HepG2 (cell line): ENCODE measurements at regions not wholly inside any gene's neighbourhood (a gene's known extent, or its start where the extent isn't known, plus 50 kb on each side); places are given as distances from the start of the nearest gene placed in this dataset.
"Not testable (repeated sequence)": the region's sequence is repeated elsewhere in the genome, so short reads cannot be mapped to it uniquely, and the experiment has no call there.

Experiments
- ATAC-seq: fragments of 200-7000 bp; cut with Tn5 transposase; 3 replicates; pipeline ENCODE4 v1.9.1; 2020; ENCODE audit warnings: mild to moderate bottlenecking, moderate library complexity
- BruUV-seq: library from RNA; stranded (reverse); fragments of 400-500 nt; replicated peaks from 2 replicates; lab custom pipeline; 2021; lab: Mats Ljungman, UMichigan
- CTCF ChIA-PET: fragments of 300-600 bp; formaldehyde crosslinking; extraction: SDS; loops from one replicate; lab custom pipeline; 2021; ENCODE audit warnings: low total read pairs, inconsistent platforms, low intra/inter-chr PET ratio; lab: Yijun Ruan, JAX
- POLR2A ChIA-PET: fragments of 350-600 bp; sonication (Branson Sonifier 250); formaldehyde crosslinking; loops from one replicate; lab custom pipeline; 2020; ENCODE audit warnings: antibody characterized with exemption, inconsistent platforms; lab: Yijun Ruan, JAX
- DNase-seq: peaks from one replicate; pipeline ENCODE4 v3.0.0-alpha.2; 2015; ENCODE audit warnings: low spot score
- FAIRE-seq: peaks from 3 replicates; lab custom pipeline; 2011; peaks lifted over from hg19 to GRCh38; lab: Jason Lieb, UNC
- H2AFZ ChIP-seq: one replicate; pipeline ENCODE4 v1.6.1; 2011; ENCODE audit warnings: low read length, inconsistent platforms
- H3K27ac ChIP-seq: fragments of 300-600 bp; 3 replicates; pipeline ENCODE4 v1.8.0; 2011; ENCODE audit warnings: mixed run types, mild to moderate bottlenecking, mixed read lengths, low read length, inconsistent platforms; ENCODE audit not compliant: insufficient read depth; ENCODE audit errors: extremely low read length
- H3K27me3 ChIP-seq, 2 experiments: fragments of 200-600 bp in 1 of 2; 2 replicates in 1 of 2; 3 replicates in 1 of 2; pipeline versions ENCODE4 v1.6.0 to v1.8.0; 2011; ENCODE audit warnings: low read length in 2 of 2, mild to moderate bottlenecking in 2 of 2, moderate library complexity in 2 of 2, inconsistent platforms in 1 of 2; ENCODE audit not compliant: insufficient read depth in 2 of 2, control insufficient read depth in 1 of 2
- H3K36me3 ChIP-seq, 2 experiments: fragments of 200-600 bp in 1 of 2; replicated peaks in 1 of 2; 2 replicates in 1 of 2; 3 replicates in 1 of 2; pipeline versions ENCODE4 v1.5.1 to v1.8.0; 2011; ENCODE audit warnings: low read length in 2 of 2, inconsistent platforms in 1 of 2; ENCODE audit not compliant: insufficient read depth in 2 of 2, control insufficient read depth in 1 of 2
- H3K4me1 ChIP-seq: 2 replicates; pipeline ENCODE4 v1.5.1; 2012; ENCODE audit warnings: low read length, inconsistent platforms; ENCODE audit not compliant: insufficient read depth
- H3K4me2 ChIP-seq: 2 replicates; pipeline ENCODE4 v1.6.0; 2011; ENCODE audit warnings: low read depth, low read length, inconsistent platforms
- H3K4me3 ChIP-seq, 3 experiments: fragments of 200-600 bp in 1 of 3; sonication (generic), shearing (Covaris generic) in 1 of 3; replicated peaks in 1 of 3; 2 replicates each; pipeline ENCODE4 v1.5.1; 2011 to 2016; ENCODE audit warnings: low read length in 3 of 3, inconsistent platforms in 2 of 3, low read depth in 2 of 3, mild to moderate bottlenecking in 2 of 3, control low read depth in 1 of 3, mixed read lengths in 1 of 3; ENCODE audit not compliant: insufficient read depth in 1 of 3
- H3K79me2 ChIP-seq: one replicate; pipeline ENCODE4 v1.6.1; 2011; ENCODE audit warnings: low read length, inconsistent platforms; ENCODE audit not compliant: insufficient read depth
- H3K9ac ChIP-seq: 2 replicates; pipeline ENCODE4 v1.6.0; 2011; ENCODE audit warnings: mild to moderate bottlenecking, low read depth, low read length, inconsistent platforms; ENCODE audit not compliant: insufficient read depth
- H3K9me3 ChIP-seq: 2 replicates; pipeline ENCODE4 v1.5.1; 2012; ENCODE audit warnings: mild to moderate bottlenecking, low read length
- H4K20me1 ChIP-seq: 2 replicates; pipeline ENCODE4 v1.6.0; 2011; ENCODE audit warnings: inconsistent platforms, mild to moderate bottlenecking, low read length, moderate library complexity; ENCODE audit not compliant: insufficient read depth
- KIAA2018 ChIP-seq: sonication (generic); formaldehyde crosslinking; IDR thresholded peaks from 2 replicates; pipeline ENCODE4 v1.5.0; 2020; ENCODE audit warnings: mild to moderate bottlenecking, missing genetic modification reagents, borderline replicate concordance
- PAWR ChIP-seq: sonication (generic); formaldehyde crosslinking; IDR thresholded peaks from 2 replicates; pipeline ENCODE4 v1.4.0; 2020; ENCODE audit warnings: missing genetic modification reagents, mild to moderate bottlenecking, borderline replicate concordance
- ZMYM4 ChIP-seq: sonication (generic); formaldehyde crosslinking; IDR thresholded peaks from 2 replicates; pipeline ENCODE4 v1.8.1; 2023; ENCODE audit warnings: mild to moderate bottlenecking, missing genetic modification reagents
- ZNF335 ChIP-seq: sonication (generic); formaldehyde crosslinking; IDR thresholded peaks from 2 replicates; pipeline ENCODE4 v1.4.0; 2020; ENCODE audit warnings: missing genetic modification reagents
- ZNF891 ChIP-seq: sonication (generic); formaldehyde crosslinking; IDR thresholded peaks from 2 replicates; pipeline ENCODE4 v1.5.0; 2020; ENCODE audit warnings: mild to moderate bottlenecking, missing genetic modification reagents
- ZSCAN12 ChIP-seq: sonication (generic); formaldehyde crosslinking; IDR thresholded peaks from 2 replicates; pipeline ENCODE4 v1.9.0; 2021; ENCODE audit warnings: mild to moderate bottlenecking, missing genetic modification reagents
- WGBS: methylation state at CpG from one replicate; pipeline ENCODE4 v1.1.6; 2017; ENCODE audit warnings: low lambda C conversion rate; 5-methylcytosine and 5-hydroxymethylcytosine counted together
- in situ Hi-C: cut with HindIII; loops from 2 replicates; pipeline ENCODE4 v1.10.0; 2017; ENCODE audit warnings: low pct_unique_long_range_greater_than_20kb; ENCODE audit not compliant: extremely low pct_ligation_motif_present
- intact Hi-C: fragments of 100-400 bp; cut with micrococcal nuclease; formaldehyde crosslinking; loops from one replicate; pipeline ENCODE4 v1.10.0; 2022; ENCODE audit not compliant: unreplicated experiment

GRCh38 chr1:172839639-172840038 lies 180.7 kb downstream of the FASLG start:
- H3K79me2 ChIP-seq, H2AFZ ChIP-seq, POLR2A ChIA-PET, H3K4me1 ChIP-seq, H4K20me1 ChIP-seq, H3K4me3 ChIP-seq, DNase-seq, H3K9me3 ChIP-seq, ATAC-seq, in situ Hi-C loops, CTCF ChIA-PET, FAIRE-seq, BruUV-seq, H3K27me3 ChIP-seq, H3K4me2 ChIP-seq, H3K36me3 ChIP-seq, H3K9ac ChIP-seq, intact Hi-C loops, H3K27ac ChIP-seq: not testable (repeated sequence)
- WGBS = 59% methylated on average over 8 of the region's 8 CpGs

- FAIRE-seq (no peak), DNase-seq (no peak)
- in situ Hi-C loops = no loop called here
- TF ChIP-seq KIAA2018 = no peak
- no peak for TF ChIP-seq ZMYM4
- no peak for TF ChIP-seq PAWR (CRISPR knock-in tag)
- TF ChIP-seq ZNF335 (CRISPR knock-in tag) = no peak
- TF ChIP-seq ZSCAN12 (CRISPR knock-in tag) = no peak
- TF ChIP-seq ZNF891 (CRISPR knock-in tag) = no peak
- TF ChIP-seq, all 625 proteins: peak for 0
- no peak overlapping the region for H3K27ac ChIP-seq
- no peak overlapping the region for H3K9ac ChIP-seq
- intact Hi-C loops = no loop called here
- ChIA-PET POLR2A (no interaction called here), CTCF (no interaction called here)
- H4K20me1 ChIP-seq = no peaks in the 10 kb centered on the region
- 0% methylated on average over 2 of the region's 2 CpGs for WGBS
- ATAC-seq = no peak
- no peak overlapping the region for H3K4me3 ChIP-seq
- no peak overlapping the region for H2AFZ ChIP-seq
- H3K79me2 ChIP-seq = no peaks in the 10 kb centered on the region
- H3K4me2 ChIP-seq = no peak overlapping the region
- H3K4me1 ChIP-seq = no peaks in the 10 kb centered on the region
- H3K9me3 ChIP-seq = no peaks in the 10 kb centered on the region
- no peaks in the 10 kb centered on the region for H3K36me3 ChIP-seq
- no peaks in the 10 kb centered on the region; a peak in 1 of 5 replicates for H3K27me3 ChIP-seq
- BruUV-seq = no TSS peak
Measured at GRCh38 chr1:172843444-172843843, 184.5 kb downstream of the FASLG start.
